Mesothelial cell of epicardium (in vitro differentiated cells): ENCODE measurements at regions not wholly inside any gene's neighbourhood (a gene's known extent, or its start where the extent isn't known, plus 50 kb on each side); places are given as distances from the start of the nearest gene placed in this dataset.

Source experiments
- DNase-seq, 2 experiments: peaks; one replicate each; pipeline ENCODE4 v3.0.0; 2021; ENCODE audit warnings: low spot score in 2 of 2; ENCODE audit not compliant: unreplicated experiment in 2 of 2
- H3K27ac Mint-ChIP-seq: 2 replicates; pipeline ENCODE4 v1.8.0; 2021; ENCODE audit warnings: mixed read lengths
- H3K27me3 Mint-ChIP-seq: 2 replicates; pipeline ENCODE4 v1.8.0; 2021; ENCODE audit warnings: low read depth, mixed read lengths
- H3K36me3 Mint-ChIP-seq: 2 replicates; pipeline ENCODE4 v1.8.0; 2021; ENCODE audit warnings: mixed read lengths
- H3K4me1 Mint-ChIP-seq: 2 replicates; pipeline ENCODE4 v1.8.0; 2021; ENCODE audit warnings: mixed read lengths
- H3K4me3 Mint-ChIP-seq: 2 replicates; pipeline ENCODE4 v1.8.0; 2021; ENCODE audit warnings: mild to moderate bottlenecking, moderate library complexity, mixed read lengths
- H3K9me3 Mint-ChIP-seq: 2 replicates; pipeline ENCODE4 v1.8.0; 2021; ENCODE audit warnings: mixed read lengths
- CTCF ChIP-seq: fragments of 200-600 bp; sonication (generic); IDR thresholded peaks from one replicate; pipeline ENCODE4 v1.5.0; 2021; ENCODE audit warnings: antibody characterized with exemption; ENCODE audit not compliant: unreplicated experiment

GRCh38 chr10:35921866-35922350 is 279.8 kb upstream of the FZD8 start:
- no peaks in the 10 kb centered on the region for H3K9me3 Mint-ChIP-seq
- H3K4me1 Mint-ChIP-seq = peaks cover 39% of the 10 kb centered on the region
- no peak for DNase-seq
- TF ChIP-seq CTCF = no peak
- no peak overlapping the region for H3K4me3 Mint-ChIP-seq
- peaks cover 4% of the 10 kb centered on the region for H3K27me3 Mint-ChIP-seq
- no peak overlapping the region for H3K27ac Mint-ChIP-seq
- no peaks in the 10 kb centered on the region for H3K36me3 Mint-ChIP-seq

- H3K4me3 Mint-ChIP-seq = no peak overlapping the region
- H3K36me3 Mint-ChIP-seq = no peaks in the 10 kb centered on the region
- H3K27me3 Mint-ChIP-seq = peaks cover 5% of the 10 kb centered on the region
- no peak for DNase-seq
- H3K9me3 Mint-ChIP-seq = no peaks in the 10 kb centered on the region
- H3K4me1 Mint-ChIP-seq = peaks cover 14% of the 10 kb centered on the region
- no peak overlapping the region for H3K27ac Mint-ChIP-seq
- no peak for TF ChIP-seq CTCF
Measured at GRCh38 chr10:35916791-35917190, 274.7 kb upstream of the FZD8 start.

- H3K4me1 Mint-ChIP-seq = peaks cover 26% of the 10 kb centered on the region
- no peak overlapping the region for H3K27ac Mint-ChIP-seq
- no peak for TF ChIP-seq CTCF
- H3K9me3 Mint-ChIP-seq = peaks cover 6% of the 10 kb centered on the region
- no peaks in the 10 kb centered on the region for H3K36me3 Mint-ChIP-seq
- no peak for DNase-seq
- peaks cover 6% of the 10 kb centered on the region for H3K27me3 Mint-ChIP-seq
- no peak overlapping the region for H3K4me3 Mint-ChIP-seq
Measured at GRCh38 chr10:35913628-35914027, 271.5 kb upstream of the FZD8 start.

- no peak overlapping the region for H3K27ac Mint-ChIP-seq
- TF ChIP-seq CTCF = no peak
Measured at GRCh38 chr10:35912615-35913569, 270.8 kb upstream of the FZD8 start.

GRCh38 chr10:35911954-35912353 is 269.9 kb upstream of the FZD8 start:
- Mint-ChIP-seq H3K36me3 (no peaks in the 10 kb centered on the region), H3K4me3 (no peak overlapping the region), H3K27ac (no peak overlapping the region), H3K4me1 (peaks cover 36% of the 10 kb centered on the region), H3K27me3 (peaks cover 2% of the 10 kb centered on the region), H3K9me3 (peaks cover 6% of the 10 kb centered on the region)
- DNase-seq = no peak
- no peak for TF ChIP-seq CTCF

More at GRCh38 chr10:35912615-35913569, 270.8 kb upstream of the FZD8 start:
- H3K36me3 Mint-ChIP-seq = no peaks in the 10 kb centered on the region
- no peak overlapping the region for H3K4me3 Mint-ChIP-seq
- H3K4me1 Mint-ChIP-seq = peaks cover 32% of the 10 kb centered on the region
- H3K27me3 Mint-ChIP-seq = peaks cover 4% of the 10 kb centered on the region
- H3K9me3 Mint-ChIP-seq = peaks cover 6% of the 10 kb centered on the region
- no peak for DNase-seq
